ENCODE measurements at regions not wholly inside any gene's neighbourhood (a gene's known extent, or its start where the extent isn't known, plus 50 kb on each side); places are given as distances from the start of the nearest gene placed in this dataset.

GRCh38 chr1:200279810-200280411 lies 129.9 kb downstream of the ZNF281 start:
- TF ChIP-seq EZH2 (IDR thresholded peaks at IDR 0.05) (no peak), POLR2AphosphoS5 (IDR thresholded peaks at IDR 0.05; ENCODE audit: borderline replicate concordance, low read depth, low read length) (no peak)
